DMS53 (cell line): ENCODE measurements at regions not wholly inside any gene's neighbourhood (a gene's known extent, or its start where the extent isn't known, plus 50 kb on each side); places are given as distances from the start of the nearest gene placed in this dataset.

Source experiments
- DNase-seq: peaks from one replicate; lab custom pipeline; 2025; lab: John Stamatoyannopoulos, UW

- DNase-seq = no peak
Measured at GRCh38 chr5:117424559-117424958, 849.9 kb upstream of the SEMA6A start.

GRCh38 chr5:117417501-117417900 lies 842.9 kb upstream of the SEMA6A start:
- DNase-seq = no peak

DNA sequence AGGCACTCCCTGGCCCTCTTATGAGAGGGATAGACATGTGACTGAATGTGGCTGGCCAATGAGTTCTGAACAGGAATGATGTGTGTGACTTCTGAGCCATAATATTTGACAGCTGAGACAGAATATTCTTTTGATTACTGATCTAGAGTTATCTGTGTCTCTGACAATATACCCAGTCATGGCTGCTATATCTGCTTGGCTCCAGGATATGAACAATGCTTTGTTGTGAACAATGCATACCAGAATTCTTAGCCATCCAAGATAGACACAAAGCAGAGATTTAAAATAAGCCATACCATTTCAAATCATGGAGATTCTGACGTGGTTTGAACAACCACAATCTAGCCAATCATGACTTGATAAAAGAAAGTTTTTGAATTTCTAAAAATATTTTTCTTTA lies 840.3 kb upstream of the SEMA6A start:
- no peak for DNase-seq

DNA sequence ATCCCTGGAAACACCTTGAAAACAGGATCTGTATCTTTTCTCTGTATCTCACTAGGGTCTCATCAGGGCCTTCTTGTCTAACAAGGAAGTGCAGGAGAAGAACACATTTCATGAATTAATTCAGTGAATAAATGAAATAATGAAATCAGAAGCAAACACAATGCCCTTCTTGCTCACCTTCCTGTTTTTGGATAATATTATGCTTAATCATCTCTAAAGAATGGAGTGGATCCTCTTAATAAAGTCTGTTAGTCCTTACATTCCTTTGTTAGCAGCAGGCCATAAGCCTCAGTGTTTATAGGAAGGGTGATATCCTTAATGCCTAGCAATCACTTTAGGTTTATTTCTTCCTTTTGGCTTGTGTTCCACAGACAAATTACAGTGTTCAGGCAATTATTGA lies 837.1 kb upstream of the SEMA6A start:
- DNase-seq = no peak

GRCh38 chr5:117405197-117405596 lies 830.6 kb upstream of the SEMA6A start:
- DNase-seq = no peak

DNA sequence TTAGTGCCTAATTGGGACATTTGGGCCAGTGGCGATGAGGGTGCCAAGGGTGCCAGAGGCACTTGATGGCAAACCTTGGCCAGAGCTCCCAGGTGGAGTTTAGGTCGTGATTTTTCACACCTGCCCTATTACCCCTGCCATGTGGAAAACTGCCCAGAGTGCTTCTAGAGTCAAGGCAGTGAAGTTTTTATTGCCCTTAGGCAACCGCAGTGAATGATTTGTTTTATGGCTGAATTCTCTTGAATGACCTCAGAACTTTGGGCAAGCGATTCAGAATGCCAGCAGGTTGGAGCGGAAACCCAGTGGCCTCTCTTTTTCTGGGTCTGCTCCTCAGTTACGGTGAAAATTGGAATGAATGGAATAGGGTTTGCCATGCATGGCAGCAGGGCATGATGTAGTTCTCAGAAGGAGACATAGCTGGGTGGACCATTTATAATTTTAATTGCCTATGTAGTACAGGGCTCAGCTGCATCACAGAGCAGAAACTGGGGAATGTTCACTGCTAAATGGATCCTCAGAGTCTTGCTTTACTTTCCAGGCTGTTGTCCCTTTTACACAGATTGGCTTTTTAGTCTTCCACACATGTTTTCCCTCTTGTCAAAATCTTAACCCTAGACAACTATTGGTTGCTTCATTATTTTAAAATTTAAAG lies 820.0 kb upstream of the SEMA6A start:
- DNase-seq = no peak

- no peak for DNase-seq
Measured at GRCh38 chr5:117393125-117393524, 818.5 kb upstream of the SEMA6A start.

DNA sequence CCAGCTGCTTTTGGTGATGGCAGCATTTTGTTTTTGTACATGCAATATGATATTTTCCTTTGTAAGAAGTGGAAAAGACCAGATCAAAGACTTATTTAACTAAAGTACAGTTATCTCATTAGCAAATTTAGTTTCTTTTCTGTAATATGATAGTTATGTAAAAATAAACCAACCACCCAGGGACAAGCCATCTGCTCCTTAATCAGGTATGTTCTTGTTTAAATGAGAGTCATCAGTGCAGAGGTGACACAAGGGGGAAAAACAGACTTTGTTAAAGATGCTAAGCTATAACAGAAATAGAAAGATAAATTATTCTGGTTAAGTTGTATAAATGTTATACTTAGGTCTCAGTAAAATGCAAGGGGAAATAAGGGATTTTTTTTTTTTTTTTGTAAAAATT lies 805.7 kb upstream of the SEMA6A start:
- no peak for DNase-seq

DNA sequence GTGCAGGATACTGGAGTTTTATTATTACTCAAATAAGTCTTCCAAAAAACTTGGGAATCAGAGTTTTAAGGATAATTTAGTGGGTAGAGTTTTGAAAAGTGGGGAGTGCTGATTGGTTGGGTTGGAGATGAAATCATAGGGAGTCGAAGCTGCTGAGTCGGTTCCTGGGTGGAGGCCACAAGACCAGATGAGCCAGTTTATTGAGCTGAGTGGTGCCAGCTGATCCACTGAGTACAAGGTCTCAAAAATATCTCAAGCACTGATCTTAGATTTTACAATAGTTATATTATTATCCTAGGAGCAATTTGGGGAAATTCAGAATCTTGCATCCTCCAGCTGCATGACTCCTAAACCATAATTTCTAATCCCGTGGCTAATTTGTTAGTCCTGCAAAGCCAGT lies 804.9 kb upstream of the SEMA6A start:
- DNase-seq = no peak

GRCh38 chr5:117376748-117377147 lies 802.1 kb upstream of the SEMA6A start:
- DNase-seq = no peak

DNA sequence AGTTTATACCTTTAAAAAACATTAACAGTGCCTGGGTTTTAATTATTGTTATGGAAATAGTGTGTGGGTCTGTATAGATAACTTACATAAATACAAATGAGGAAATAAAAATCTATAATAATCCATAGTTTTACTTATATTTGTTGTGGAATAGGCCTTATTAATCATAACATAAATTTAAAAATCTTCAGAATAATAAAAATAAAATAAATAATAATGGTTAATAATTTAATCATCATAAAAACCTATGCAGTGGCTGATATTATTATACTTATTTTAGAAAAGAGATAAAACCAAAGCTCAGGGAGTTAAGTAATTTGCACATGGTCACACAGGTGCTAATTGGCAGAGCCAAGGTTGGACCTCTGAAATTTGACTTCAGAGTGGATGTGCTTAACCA lies 785.3 kb upstream of the SEMA6A start:
- DNase-seq = no peak

DNA sequence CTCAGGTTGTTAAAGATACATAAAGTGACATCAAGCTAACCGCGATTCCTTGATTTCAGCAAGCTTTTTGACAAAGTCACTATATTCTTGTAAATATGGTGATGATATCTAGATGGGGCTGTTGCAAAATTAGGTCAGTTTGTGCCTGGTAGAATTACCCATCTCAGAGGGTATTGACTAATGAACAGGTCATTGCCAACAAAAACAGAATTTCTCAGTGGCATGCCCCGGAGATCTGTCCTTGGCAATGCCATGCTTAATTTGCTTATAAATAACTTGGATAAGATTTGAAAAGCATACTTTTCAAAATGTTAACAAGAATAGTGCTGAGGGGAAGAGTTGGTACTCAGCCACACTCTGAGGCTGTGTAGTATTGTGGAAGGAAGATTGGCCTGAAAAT lies 783.3 kb upstream of the SEMA6A start:
- no peak for DNase-seq

GRCh38 chr5:117347280-117347679 lies 772.7 kb upstream of the SEMA6A start:
- DNase-seq = no peak

- peak; percentile 63 for DNase-seq
Measured at GRCh38 chr5:117343726-117344125, 769.1 kb upstream of the SEMA6A start.

DNA sequence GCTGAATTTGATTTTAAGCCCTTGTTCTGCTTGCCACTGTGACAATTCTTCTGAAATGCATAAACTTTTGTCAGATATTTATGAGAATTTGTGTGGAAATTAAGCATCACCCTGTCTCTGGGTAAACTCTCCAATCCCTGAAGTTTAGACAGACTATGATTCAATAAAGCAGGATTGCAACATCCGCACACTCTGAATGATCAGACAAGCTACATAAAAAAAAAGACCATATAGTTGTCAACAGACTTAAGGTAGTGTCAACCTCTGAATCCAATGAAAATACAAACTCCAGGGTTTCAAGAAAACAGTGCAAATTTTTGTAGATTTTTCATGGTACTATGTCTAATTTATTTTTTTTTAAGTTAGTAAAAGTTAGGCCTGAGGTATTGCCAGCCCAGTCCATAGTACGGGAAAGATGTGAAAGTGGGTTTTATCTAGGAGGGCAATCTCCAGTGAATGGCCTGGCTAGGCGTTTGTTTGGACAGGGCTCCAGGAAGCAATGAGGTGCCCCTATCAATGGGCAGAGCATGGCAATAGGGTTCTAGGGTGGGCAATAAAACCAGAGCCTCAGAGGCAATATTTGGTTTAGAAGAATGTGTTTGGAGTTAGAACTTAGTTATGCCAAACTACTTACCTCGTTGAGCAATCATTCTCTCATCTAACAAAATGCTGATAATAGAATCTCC lies 762.6 kb upstream of the SEMA6A start:
- DNase-seq = no peak

DNA sequence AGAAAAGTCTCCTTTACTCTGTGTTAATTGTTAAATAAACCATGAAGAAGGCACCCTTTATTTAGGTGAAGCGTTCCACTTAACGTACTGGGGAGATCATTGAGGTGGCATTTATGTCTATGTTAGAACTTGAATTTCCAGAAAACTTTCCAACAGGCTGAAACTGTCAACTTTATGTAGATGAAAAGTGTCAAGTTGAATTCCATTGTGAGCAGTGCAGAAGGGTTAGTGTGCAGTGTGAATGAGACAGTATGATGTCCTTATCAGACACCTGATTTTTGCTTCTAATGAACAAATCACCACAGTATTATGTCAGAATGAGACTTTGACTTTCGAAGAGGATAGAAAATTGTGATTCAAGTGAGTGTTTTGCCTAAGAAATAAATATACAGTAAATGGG lies 761.6 kb upstream of the SEMA6A start:
- DNase-seq = peak; percentile 45

- no peak for DNase-seq
Measured at GRCh38 chr5:117333011-117333410, 758.4 kb upstream of the SEMA6A start.

GRCh38 chr5:117332341-117332740 lies 757.7 kb upstream of the SEMA6A start:
- no peak for DNase-seq

DNA sequence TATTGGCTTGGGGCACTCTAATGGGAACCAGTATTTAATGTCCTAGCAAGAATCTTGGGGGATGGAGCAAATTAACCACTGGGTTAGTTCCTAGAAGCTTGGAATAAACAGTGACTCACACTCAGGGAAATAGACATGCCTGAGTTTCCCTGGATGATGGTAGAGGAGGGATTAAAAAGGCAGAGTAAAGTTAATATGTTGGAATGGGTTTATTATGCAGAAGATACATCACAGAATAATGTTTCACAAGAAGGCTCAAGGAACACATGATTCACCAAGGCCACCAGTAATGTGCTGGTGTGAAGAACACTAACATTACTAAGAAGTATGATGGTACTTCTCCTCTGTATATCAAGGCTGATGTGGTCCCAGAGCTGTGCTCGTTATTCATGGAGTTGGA lies 752.9 kb upstream of the SEMA6A start:
- DNase-seq = peak; percentile 9

DNA sequence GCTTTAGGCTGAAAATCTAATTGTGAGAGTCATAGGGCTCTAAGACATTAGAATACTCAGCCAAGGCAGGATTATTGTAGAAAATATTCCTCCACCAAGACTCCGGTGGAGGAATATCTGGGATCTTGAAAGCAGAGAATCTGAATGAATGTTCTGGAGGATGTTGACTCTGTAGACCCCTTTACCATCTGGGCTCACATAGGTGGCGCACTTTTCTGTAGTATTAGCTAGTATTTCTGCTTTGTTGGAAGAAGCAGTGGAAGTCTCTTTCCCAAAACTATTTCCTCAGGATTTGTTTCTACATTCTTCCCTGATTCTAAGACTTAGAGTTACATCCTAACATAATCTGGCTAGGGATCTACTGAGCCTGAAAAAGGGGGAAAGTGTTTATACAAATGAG lies 752.4 kb upstream of the SEMA6A start:
- no peak for DNase-seq

DNA sequence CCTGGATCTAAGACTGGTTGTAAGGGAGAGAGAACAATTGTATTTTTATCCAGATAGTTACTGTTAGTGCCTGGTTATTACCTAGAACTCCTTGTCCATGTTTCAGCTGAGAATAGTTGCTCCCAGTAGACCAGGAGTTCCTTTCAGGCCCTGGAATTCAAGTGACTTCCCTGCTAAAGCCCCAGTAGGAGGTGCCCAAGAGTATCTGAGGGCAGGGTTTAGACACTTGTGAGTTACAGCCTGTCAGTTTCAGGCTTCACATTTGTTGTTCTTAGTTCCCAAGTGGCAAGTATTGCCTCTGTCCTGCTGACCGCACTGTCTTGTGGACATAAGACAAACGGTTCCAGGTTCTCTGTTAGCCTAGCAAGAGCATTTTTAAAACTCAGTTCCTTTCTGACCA lies 743.9 kb upstream of the SEMA6A start:
- peak; percentile 41 for DNase-seq

GRCh38 chr5:117315170-117315569 lies 740.5 kb upstream of the SEMA6A start:
- DNase-seq = no peak

DNA sequence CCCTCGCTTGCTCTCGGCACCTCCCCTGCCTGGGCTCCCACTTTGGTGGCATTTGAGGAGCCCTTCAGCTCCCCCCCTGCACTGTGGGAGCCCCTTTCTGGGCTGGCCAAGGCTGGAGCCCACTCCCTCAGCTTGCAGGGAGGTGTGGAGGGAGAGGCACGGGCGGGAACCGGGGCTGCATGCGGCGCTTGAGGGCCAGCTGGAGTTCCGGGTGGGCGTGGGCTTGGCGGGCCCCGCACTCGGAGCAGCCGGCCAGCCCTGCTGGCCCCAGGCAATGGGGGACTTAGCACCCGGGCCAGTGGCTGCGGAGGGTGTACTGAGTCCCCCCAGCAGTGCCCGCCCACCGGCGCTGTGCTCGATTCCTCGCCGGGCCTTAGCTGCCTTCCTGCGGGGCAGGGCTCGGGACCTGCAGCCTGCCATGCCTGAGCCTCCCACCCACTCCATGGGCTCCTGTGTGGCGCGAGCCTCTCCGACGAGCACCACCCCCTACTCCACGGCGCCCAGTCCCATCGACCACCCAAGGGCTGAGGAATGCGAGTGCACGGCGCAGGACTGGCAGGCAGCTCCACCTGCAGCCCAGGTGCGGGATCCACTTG lies 730.0 kb upstream of the SEMA6A start:
- peak; percentile 15 for DNase-seq

- DNase-seq = peak; percentile 54
Measured at GRCh38 chr5:117302949-117303348, 728.3 kb upstream of the SEMA6A start.
